Hepatocyte (in vitro differentiated cells): ENCODE measurements at regions not wholly inside any gene's neighbourhood (a gene's known extent, or its start where the extent isn't known, plus 50 kb on each side); places are given as distances from the start of the nearest gene placed in this dataset.

ENCODE experiments used
- DNase-seq: peaks from one replicate; pipeline ENCODE4 v3.0.0-alpha.2; 2016; ENCODE audit warnings: low spot score
- H2AFZ ChIP-seq: fragments of 200-600 bp; sonication (generic); 2 replicates; pipeline ENCODE4 v1.6.0; 2016; ENCODE audit warnings: antibody characterized with exemption, mild to moderate bottlenecking
- H3K27ac ChIP-seq: fragments of 200-600 bp; sonication (generic); 2 replicates; pipeline ENCODE4 v1.5.1; 2016; ENCODE audit warnings: mild to moderate bottlenecking
- H3K27me3 ChIP-seq: fragments of 200-600 bp; sonication (generic); 2 replicates; pipeline ENCODE4 v1.6.1; 2016
- H3K36me3 ChIP-seq: fragments of 200-600 bp; sonication (generic); replicated peaks from 2 replicates; pipeline ENCODE4 v1.5.1; 2016; ENCODE audit warnings: low read depth; ENCODE audit not compliant: insufficient read depth
- H3K4me1 ChIP-seq: fragments of 200-600 bp; sonication (generic); 2 replicates; pipeline ENCODE4 v1.5.1; 2016; ENCODE audit warnings: mild to moderate bottlenecking, moderate library complexity; ENCODE audit not compliant: insufficient read depth
- H3K4me2 ChIP-seq: fragments of 200-600 bp; sonication (generic); 2 replicates; pipeline ENCODE4 v1.6.0; 2016
- H3K4me3 ChIP-seq: fragments of 200-600 bp; sonication (generic); 2 replicates; pipeline ENCODE4 v1.5.1; 2016; ENCODE audit warnings: mild to moderate bottlenecking
- H3K79me2 ChIP-seq: fragments of 200-600 bp; sonication (generic); 2 replicates; pipeline ENCODE4 v1.6.0; 2017; ENCODE audit warnings: mild to moderate bottlenecking
- H3K9me2 ChIP-seq: fragments of 200-600 bp; sonication (generic); replicated peaks from 2 replicates; pipeline ENCODE4 v1.6.0; 2017; ENCODE audit warnings: mild to moderate bottlenecking; ENCODE audit not compliant: insufficient read depth
- H3K9me3 ChIP-seq: fragments of 200-600 bp; sonication (generic); 2 replicates; pipeline ENCODE4 v1.5.1; 2016; ENCODE audit warnings: low read depth, mild to moderate bottlenecking
- H4K20me1 ChIP-seq: fragments of 200-600 bp; sonication (generic); 2 replicates; pipeline ENCODE4 v1.6.0; 2016; ENCODE audit warnings: mild to moderate bottlenecking; ENCODE audit not compliant: insufficient read depth, poor library complexity, severe bottlenecking
- CTCF ChIP-seq: fragments of 200-600 bp; sonication (generic); IDR thresholded peaks from 2 replicates; pipeline ENCODE4 v1.5.1; 2016; ENCODE audit warnings: antibody characterized with exemption, mild to moderate bottlenecking; ENCODE audit not compliant: poor library complexity
- EZH2 ChIP-seq: fragments of 200-600 bp; sonication (generic); IDR thresholded peaks from 2 replicates; pipeline ENCODE4 v1.6.1; 2016; ENCODE audit warnings: antibody characterized with exemption, mild to moderate bottlenecking, borderline replicate concordance
- EZH2phosphoT487 ChIP-seq: fragments of 200-600 bp; sonication (generic); IDR thresholded peaks from one replicate; pipeline ENCODE4 v1.6.1; 2018; ENCODE audit warnings: antibody characterized with exemption, mild to moderate bottlenecking, low read depth, moderate library complexity; ENCODE audit not compliant: unreplicated experiment, severe bottlenecking
- WGBS: methylation state at CpG from one replicate; pipeline ENCODE4 v1.1.6; 2016; ENCODE audit warnings: low lambda C conversion rate; ENCODE audit errors: missing lambda C conversion rate; 5-methylcytosine and 5-hydroxymethylcytosine counted together

- TF ChIP-seq EZH2phosphoT487 (no peak), EZH2 (no peak), CTCF (no peak)
- no peak overlapping the region for H3K27ac ChIP-seq
- no peaks in the 10 kb centered on the region for H3K4me1 ChIP-seq
- H2AFZ ChIP-seq, result no peak overlapping the region
- no peaks in the 10 kb centered on the region for H3K9me2 ChIP-seq
- no peaks in the 10 kb centered on the region for H3K9me3 ChIP-seq
- no peak overlapping the region for H3K4me3 ChIP-seq
- H3K27me3 ChIP-seq, result no peaks in the 10 kb centered on the region
- no peaks in the 10 kb centered on the region for H3K79me2 ChIP-seq
- no peaks in the 10 kb centered on the region for H4K20me1 ChIP-seq
- H3K4me2 ChIP-seq, result no peak overlapping the region
- WGBS, result 86% methylated on average over 8 of the region's 8 CpGs
- H3K36me3 ChIP-seq, result no peaks in the 10 kb centered on the region
- DNase-seq, result no peak
Measured at GRCh38 chr20:10761786-10762185, 88.0 kb upstream of the JAG1 start.

DNA sequence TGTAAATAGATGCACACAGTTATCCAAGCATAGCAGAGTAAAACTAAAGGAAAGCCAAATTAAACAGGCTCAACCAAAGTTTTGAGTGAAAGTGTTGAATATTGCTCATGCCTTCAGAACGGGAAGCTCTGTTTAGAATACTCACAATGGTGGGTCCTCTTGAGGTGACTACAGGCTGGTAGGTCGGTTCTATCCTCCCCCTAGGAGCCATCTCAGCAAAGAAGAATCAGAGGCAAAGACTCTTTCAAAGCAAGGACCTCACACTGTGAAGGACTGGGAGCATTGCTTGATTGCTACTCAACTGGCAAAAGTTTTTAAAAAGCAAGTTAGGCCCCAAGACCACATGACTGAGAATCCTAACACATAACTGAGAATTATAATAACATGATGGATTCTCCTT, 88.4 kb upstream of the JAG1 start:
- Histone ChIP-seq H3K4me3 (no peak overlapping the region), H3K4me1 (no peaks in the 10 kb centered on the region), H3K4me2 (no peak overlapping the region), H3K79me2 (no peaks in the 10 kb centered on the region), H3K27ac (no peak overlapping the region), H3K9me2 (no peaks in the 10 kb centered on the region), H2AFZ (no peak overlapping the region), H3K27me3 (no peaks in the 10 kb centered on the region), H4K20me1 (no peaks in the 10 kb centered on the region), H3K36me3 (no peaks in the 10 kb centered on the region), H3K9me3 (no peaks in the 10 kb centered on the region)
- no peak for DNase-seq
- WGBS, result 89% methylated on average over 2 of the region's 2 CpGs
- TF ChIP-seq EZH2 (no peak), EZH2phosphoT487 (no peak), CTCF (no peak)

DNA sequence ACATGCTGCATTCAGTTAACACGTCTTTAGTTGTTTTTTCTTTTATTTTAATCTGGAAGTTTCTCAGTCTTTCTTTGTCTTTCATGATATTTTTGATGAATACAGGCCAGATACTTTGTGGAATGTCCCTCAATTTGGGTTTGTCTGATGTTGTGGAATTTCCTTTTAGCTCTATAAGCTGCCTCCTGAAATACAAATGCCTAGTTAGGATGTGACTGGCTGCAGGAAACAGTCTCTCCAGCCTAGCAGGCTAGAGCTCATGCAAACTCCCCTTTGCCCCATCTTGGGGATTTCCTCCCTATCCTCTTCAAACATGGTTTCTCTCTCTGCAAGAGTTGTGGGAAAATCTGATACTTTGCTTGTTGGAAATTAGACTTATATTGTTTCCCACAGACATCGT, 89.3 kb upstream of the JAG1 start:
- H4K20me1 ChIP-seq, result no peaks in the 10 kb centered on the region
- H3K79me2 ChIP-seq, result no peaks in the 10 kb centered on the region
- TF ChIP-seq EZH2phosphoT487, result no peak
- TF ChIP-seq CTCF, result no peak
- TF ChIP-seq EZH2, result no peak
- no peaks in the 10 kb centered on the region for H3K4me1 ChIP-seq
- H3K27me3 ChIP-seq, result no peaks in the 10 kb centered on the region
- H3K4me3 ChIP-seq, result no peak overlapping the region
- no peak overlapping the region for H2AFZ ChIP-seq
- WGBS, result 72% methylated on average over 2 of the region's 2 CpGs
- no peaks in the 10 kb centered on the region for H3K9me2 ChIP-seq
- H3K27ac ChIP-seq, result no peak overlapping the region
- H3K36me3 ChIP-seq, result no peaks in the 10 kb centered on the region
- H3K9me3 ChIP-seq, result no peaks in the 10 kb centered on the region
- no peak for DNase-seq
- no peak overlapping the region for H3K4me2 ChIP-seq

DNA sequence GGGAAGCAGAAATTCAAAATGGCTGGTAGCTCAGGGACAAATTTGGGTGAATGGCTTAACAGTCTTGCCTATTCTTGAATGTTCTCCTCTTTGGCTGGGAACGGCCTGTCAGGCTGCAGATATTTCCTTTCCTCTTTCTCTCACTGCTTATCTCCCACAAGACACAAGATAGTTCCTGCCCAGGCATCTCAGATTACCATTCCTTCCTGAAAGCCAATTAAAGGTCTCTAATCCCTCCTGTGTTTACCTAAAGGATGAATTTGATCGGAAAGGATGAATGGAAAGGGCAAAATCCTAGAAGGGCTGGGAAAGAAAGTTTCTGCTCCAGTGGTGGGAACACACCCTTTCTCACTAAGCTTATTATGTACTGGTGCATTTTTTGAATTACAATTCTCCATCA, 95.9 kb upstream of the JAG1 start:
- no peak for TF ChIP-seq CTCF
- TF ChIP-seq EZH2phosphoT487, result no peak
- no peak for TF ChIP-seq EZH2
- WGBS, result 35% methylated on average over 2 of the region's 2 CpGs
- H3K9me2 ChIP-seq, result no peaks in the 10 kb centered on the region

More for the DNA sequence above, 95.9 kb upstream of the JAG1 start:
- no peak for DNase-seq
- no peak overlapping the region for H2AFZ ChIP-seq
- no peaks in the 10 kb centered on the region for H3K4me1 ChIP-seq
- no peak overlapping the region for H3K4me2 ChIP-seq
- no peak overlapping the region for H3K4me3 ChIP-seq
- no peaks in the 10 kb centered on the region for H3K79me2 ChIP-seq
- no peaks in the 10 kb centered on the region for H3K36me3 ChIP-seq
- no peaks in the 10 kb centered on the region for H4K20me1 ChIP-seq
- H3K9me3 ChIP-seq, result no peaks in the 10 kb centered on the region
- no peaks in the 10 kb centered on the region for H3K27me3 ChIP-seq
- H3K27ac ChIP-seq, result no peak overlapping the region
